H9 (cell line): ENCODE measurements at regions not wholly inside any gene's neighbourhood (a gene's known extent, or its start where the extent isn't known, plus 50 kb on each side); places are given as distances from the start of the nearest gene placed in this dataset.

Experiments used
- DNase-seq: peaks from one replicate; pipeline ENCODE4 v3.0.0-alpha.2; 2017
- H2AFZ ChIP-seq: one replicate; pipeline ENCODE4 v1.6.1; 2013; ENCODE audit warnings: mild to moderate bottlenecking, low read length, control low read depth, moderate library complexity
- H2AK5ac ChIP-seq: 2 replicates; pipeline ENCODE4 v1.6.1; 2013; ENCODE audit warnings: low read length, control low read depth, mixed read lengths; ENCODE audit not compliant: insufficient read length
- H2BK120ac ChIP-seq: one replicate; pipeline ENCODE4 v1.6.1; 2013; ENCODE audit warnings: low read depth, mild to moderate bottlenecking, low read length, control low read depth, inconsistent platforms; ENCODE audit not compliant: poor library complexity, severe bottlenecking
- H2BK12ac ChIP-seq: 2 replicates; pipeline ENCODE4 v1.6.1; 2013; ENCODE audit warnings: low read length, control low read depth, mixed read lengths, low read depth; ENCODE audit not compliant: insufficient read length
- H2BK15ac ChIP-seq: 2 replicates; pipeline ENCODE4 v1.6.1; 2013; ENCODE audit warnings: low read depth, low read length, control low read depth
- H2BK20ac ChIP-seq: one replicate; pipeline ENCODE4 v1.6.1; 2013; ENCODE audit warnings: low read depth, mild to moderate bottlenecking, low read length, control low read depth, inconsistent platforms; ENCODE audit not compliant: poor library complexity, severe bottlenecking
- H2BK5ac ChIP-seq: 2 replicates; pipeline ENCODE4 v1.6.1; 2013; ENCODE audit warnings: low read length, control low read depth, mixed read lengths; ENCODE audit not compliant: insufficient read length
- H3K14ac ChIP-seq: 2 replicates; pipeline ENCODE4 v1.6.1; 2013; ENCODE audit warnings: low read length, control low read depth; ENCODE audit not compliant: insufficient read depth
- H3K18ac ChIP-seq: 2 replicates; pipeline ENCODE4 v1.6.1; 2013; ENCODE audit warnings: low read depth, mild to moderate bottlenecking, mixed read lengths, low read length, control low read depth; ENCODE audit not compliant: insufficient read length
- H3K23ac ChIP-seq: 2 replicates; pipeline ENCODE4 v1.6.1; 2013; ENCODE audit warnings: low read length, control low read depth, mixed read lengths, low read depth; ENCODE audit not compliant: insufficient read length
- H3K23me2 ChIP-seq: 2 replicates; pipeline ENCODE4 v1.6.1; 2013; ENCODE audit warnings: low read depth, mild to moderate bottlenecking, mixed read lengths, low read length, control low read depth; ENCODE audit not compliant: insufficient read length, poor library complexity, severe bottlenecking
- H3K27ac ChIP-seq: 2 replicates; pipeline ENCODE4 v1.5.1; 2013; ENCODE audit warnings: low read length, control low read depth, mixed read lengths, low read depth; ENCODE audit not compliant: insufficient read length
- H3K27me3 ChIP-seq: 2 replicates; pipeline ENCODE4 v1.6.1; 2013; ENCODE audit warnings: low read length, control low read depth, inconsistent platforms; ENCODE audit not compliant: insufficient read depth
- H3K4ac ChIP-seq: 2 replicates; pipeline ENCODE4 v1.6.1; 2013; ENCODE audit warnings: low read depth, mild to moderate bottlenecking, control low read depth, inconsistent platforms, low read length, moderate library complexity
- H3K4me1 ChIP-seq: 2 replicates; pipeline ENCODE4 v1.6.1; 2013; ENCODE audit warnings: low read length, control low read depth, inconsistent platforms; ENCODE audit not compliant: insufficient read depth
- H3K4me2 ChIP-seq: 2 replicates; pipeline ENCODE4 v1.6.1; 2013; ENCODE audit warnings: low read length, control low read depth, mixed read lengths; ENCODE audit not compliant: insufficient read length, insufficient read depth
- H3K56ac ChIP-seq: 2 replicates; pipeline ENCODE4 v1.6.1; 2013; ENCODE audit warnings: low read depth, mild to moderate bottlenecking, mixed read lengths, low read length, control low read depth; ENCODE audit not compliant: insufficient read length
- H3K79me1 ChIP-seq: 2 replicates; pipeline ENCODE4 v1.6.1; 2013; ENCODE audit warnings: low read depth, mild to moderate bottlenecking, moderate library complexity, low read length, control low read depth, inconsistent platforms; ENCODE audit not compliant: insufficient read depth, poor library complexity, severe bottlenecking
- H3K79me2 ChIP-seq: 2 replicates; pipeline ENCODE4 v1.6.1; 2013; ENCODE audit warnings: low read length, control low read depth, inconsistent platforms; ENCODE audit not compliant: insufficient read depth
- H3K9ac ChIP-seq: 2 replicates; pipeline ENCODE4 v1.6.1; 2013; ENCODE audit warnings: low read length, control low read depth, mixed read lengths; ENCODE audit not compliant: insufficient read length; ENCODE audit errors: extremely low read depth
- H3K9me3 ChIP-seq: one replicate; pipeline ENCODE4 v1.6.1; 2013; ENCODE audit warnings: low read depth, low read length, inconsistent platforms; ENCODE audit not compliant: control insufficient read depth
- H3T11ph ChIP-seq: one replicate; pipeline ENCODE4 v1.6.1; 2013; ENCODE audit warnings: mild to moderate bottlenecking, low read length, control low read depth, inconsistent platforms
- H4K20me1 ChIP-seq: one replicate; pipeline ENCODE4 v1.6.1; 2013; ENCODE audit not compliant: control insufficient read depth, insufficient read length, insufficient read depth
- H4K5ac ChIP-seq: 2 replicates; pipeline ENCODE4 v1.6.1; 2013; ENCODE audit warnings: low read depth, mild to moderate bottlenecking, mixed read lengths, low read length, control low read depth; ENCODE audit not compliant: insufficient read length
- H4K8ac ChIP-seq: replicated peaks from 2 replicates; pipeline ENCODE4 v1.6.1; 2013; ENCODE audit warnings: low read length, control low read depth, mixed read lengths, low read depth; ENCODE audit not compliant: insufficient read length
- H4K91ac ChIP-seq: 2 replicates; pipeline ENCODE4 v1.6.1; 2013; ENCODE audit warnings: low read depth, mild to moderate bottlenecking, moderate library complexity, mixed read lengths, low read length, control low read depth; ENCODE audit not compliant: insufficient read length
- H3K27ac Mint-ChIP-seq, 3 experiments: 2 replicates in 2 of 3; 3 replicates in 1 of 3; pipeline ENCODE4 v1.8.0; 2020 to 2021; ENCODE audit warnings: mixed read lengths in 3 of 3, mild to moderate bottlenecking in 1 of 3, moderate library complexity in 1 of 3
- H3K27me3 Mint-ChIP-seq: 2 replicates; pipeline ENCODE4 v1.8.0; 2021; ENCODE audit warnings: low read depth, mild to moderate bottlenecking, moderate library complexity, mixed read lengths
- H3K36me3 Mint-ChIP-seq, 3 experiments: 2 replicates in 2 of 3; 3 replicates in 1 of 3; pipeline ENCODE4 v1.8.0; 2020 to 2021; ENCODE audit warnings: low read depth in 3 of 3, mixed read lengths in 3 of 3; ENCODE audit not compliant: insufficient read depth in 1 of 3
- H3K4me1 Mint-ChIP-seq, 2 experiments: 2 replicates each; pipeline ENCODE4 v1.8.0; 2020; ENCODE audit warnings: mixed read lengths in 2 of 2
- H3K4me3 Mint-ChIP-seq, 2 experiments: 2 replicates in 1 of 2; 3 replicates in 1 of 2; pipeline ENCODE4 v1.8.0; 2020 to 2021; ENCODE audit warnings: mild to moderate bottlenecking in 2 of 2, mixed read lengths in 2 of 2, moderate library complexity in 1 of 2
- H3K9me3 Mint-ChIP-seq, 2 experiments: 2 replicates in 1 of 2; 3 replicates in 1 of 2; pipeline ENCODE4 v1.8.0; 2020; ENCODE audit warnings: mild to moderate bottlenecking in 2 of 2, mixed read lengths in 2 of 2, moderate library complexity in 1 of 2
- WGBS: extraction: QIAGEN DNeasy Blood & Tissue Kit; methylation state at CpG from one replicate; pipeline ENCODE4 v1.1.7; 2013; ENCODE audit warnings: missing lambda C conversion rate, low lambda C conversion rate, mixed read lengths; ENCODE audit not compliant: insufficient read length; ENCODE audit errors: extremely low coverage; 5-methylcytosine and 5-hydroxymethylcytosine counted together
- TF ChIP-seq, protein P1 (sequence below): fragments of 200-600 bp; sonication (generic); conservative IDR thresholded peaks from 3 replicates; pipeline ENCODE4 v1.8.0; 2021; ENCODE audit warnings: antibody characterized with exemption, mild to moderate bottlenecking

DNA sequence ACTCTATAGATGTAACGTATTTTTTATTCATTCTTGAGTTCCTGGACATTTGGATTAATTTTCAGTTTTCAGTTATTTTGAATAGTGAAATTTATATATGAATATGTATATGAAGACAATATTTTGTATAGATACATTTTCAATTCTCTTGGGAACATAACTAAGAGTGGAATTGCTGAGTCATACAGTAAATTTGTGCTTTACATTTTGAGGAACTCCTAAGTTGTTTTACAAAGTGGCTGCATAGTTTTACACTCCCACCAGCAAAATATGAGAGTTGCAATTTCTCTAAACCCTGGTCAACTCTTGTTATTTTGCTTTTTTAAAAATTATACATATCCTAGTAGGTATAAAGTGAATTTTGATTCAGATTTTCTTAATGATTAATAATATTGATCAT lies 1838.6 kb upstream of the SEL1L start:
- Histone ChIP-seq H3K79me1 (no peaks in the 10 kb centered on the region), H3K23me2 (no peaks in the 10 kb centered on the region), H2BK5ac (no peak overlapping the region), H3K4me1 (no peaks in the 10 kb centered on the region), H2BK20ac (no peak overlapping the region), H3K4ac (no peak overlapping the region), H2BK12ac (no peak overlapping the region), H3T11ph (no peak overlapping the region), H3K56ac (no peak overlapping the region), H3K4me2 (no peak overlapping the region), H4K20me1 (no peaks in the 10 kb centered on the region), H2BK15ac (no peak overlapping the region), H3K27me3 (no peaks in the 10 kb centered on the region), H4K5ac (no peak overlapping the region), H2BK120ac (no peak overlapping the region), H4K8ac (no peak overlapping the region), H3K27ac (no peak overlapping the region), H3K18ac (no peak overlapping the region), H2AFZ (no peak overlapping the region), H4K91ac (no peak overlapping the region), H2AK5ac (no peak overlapping the region), H3K23ac (no peak overlapping the region), H3K9me3 (no peaks in the 10 kb centered on the region), H3K9ac (no peak overlapping the region), H3K14ac (no peak overlapping the region), H3K79me2 (no peaks in the 10 kb centered on the region)
- H3K36me3 Mint-ChIP-seq, result no peaks in the 10 kb centered on the region
- no peaks in the 10 kb centered on the region for H3K27me3 Mint-ChIP-seq
- H3K4me3 Mint-ChIP-seq, result no peak overlapping the region
- TF ChIP-seq, protein P1, sequence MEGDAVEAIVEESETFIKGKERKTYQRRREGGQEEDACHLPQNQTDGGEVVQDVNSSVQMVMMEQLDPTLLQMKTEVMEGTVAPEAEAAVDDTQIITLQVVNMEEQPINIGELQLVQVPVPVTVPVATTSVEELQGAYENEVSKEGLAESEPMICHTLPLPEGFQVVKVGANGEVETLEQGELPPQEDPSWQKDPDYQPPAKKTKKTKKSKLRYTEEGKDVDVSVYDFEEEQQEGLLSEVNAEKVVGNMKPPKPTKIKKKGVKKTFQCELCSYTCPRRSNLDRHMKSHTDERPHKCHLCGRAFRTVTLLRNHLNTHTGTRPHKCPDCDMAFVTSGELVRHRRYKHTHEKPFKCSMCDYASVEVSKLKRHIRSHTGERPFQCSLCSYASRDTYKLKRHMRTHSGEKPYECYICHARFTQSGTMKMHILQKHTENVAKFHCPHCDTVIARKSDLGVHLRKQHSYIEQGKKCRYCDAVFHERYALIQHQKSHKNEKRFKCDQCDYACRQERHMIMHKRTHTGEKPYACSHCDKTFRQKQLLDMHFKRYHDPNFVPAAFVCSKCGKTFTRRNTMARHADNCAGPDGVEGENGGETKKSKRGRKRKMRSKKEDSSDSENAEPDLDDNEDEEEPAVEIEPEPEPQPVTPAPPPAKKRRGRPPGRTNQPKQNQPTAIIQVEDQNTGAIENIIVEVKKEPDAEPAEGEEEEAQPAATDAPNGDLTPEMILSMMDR, result no peak
- no peak for DNase-seq
- no peaks in the 10 kb centered on the region for H3K4me1 Mint-ChIP-seq
- no peaks in the 10 kb centered on the region for H3K9me3 Mint-ChIP-seq
- no CpG with 5 or more reads among the region's 1 CpG for WGBS
- no peak overlapping the region for H3K27ac Mint-ChIP-seq
